Neural progenitor cell (in vitro differentiated cells): ENCODE measurements at regions not wholly inside any gene's neighbourhood (a gene's known extent, or its start where the extent isn't known, plus 50 kb on each side); places are given as distances from the start of the nearest gene placed in this dataset.

ENCODE experiments used
- DNase-seq: peaks from one replicate; pipeline ENCODE4 v3.0.0-alpha.2; 2016; ENCODE audit warnings: low spot score
- H2AFZ ChIP-seq: fragments of 200-600 bp; sonication (generic); replicated peaks from 2 replicates; pipeline ENCODE4 v1.6.1; 2016; ENCODE audit warnings: antibody characterized with exemption
- H3F3A ChIP-seq: fragments of 200-600 bp; sonication (generic); 2 replicates; pipeline ENCODE4 v1.6.1; 2016; ENCODE audit warnings: antibody characterized with exemption, low read depth
- H3K27ac ChIP-seq: fragments of 200-600 bp; sonication (generic); 2 replicates; pipeline ENCODE4 v1.5.1; 2016; ENCODE audit warnings: mild to moderate bottlenecking
- H3K27me3 ChIP-seq: fragments of 200-600 bp; sonication (generic); 2 replicates; pipeline ENCODE4 v1.6.1; 2016; ENCODE audit warnings: mild to moderate bottlenecking, moderate library complexity
- H3K36me3 ChIP-seq: fragments of 200-600 bp; sonication (generic); 2 replicates; pipeline ENCODE4 v1.5.1; 2016
- H3K4me1 ChIP-seq: fragments of 200-600 bp; sonication (generic); 2 replicates; pipeline ENCODE4 v1.6.1; 2016; ENCODE audit warnings: mixed run types
- H3K4me2 ChIP-seq: fragments of 200-600 bp; sonication (generic); 2 replicates; pipeline ENCODE4 v1.6.1; 2016
- H3K4me3 ChIP-seq: fragments of 200-600 bp; sonication (generic); 2 replicates; pipeline ENCODE4 v1.5.1; 2016
- H3K79me2 ChIP-seq: fragments of 200-600 bp; sonication (generic); 2 replicates; pipeline ENCODE4 v1.6.1; 2016; ENCODE audit warnings: low read depth
- H3K9ac ChIP-seq: fragments of 200-600 bp; sonication (generic); 2 replicates; pipeline ENCODE4 v1.6.1; 2016
- H3K9me3 ChIP-seq: fragments of 200-600 bp; sonication (generic); 2 replicates; pipeline ENCODE4 v1.5.1; 2016; ENCODE audit warnings: low read depth
- H4K20me1 ChIP-seq: fragments of 200-600 bp; sonication (generic); 2 replicates; pipeline ENCODE4 v1.6.1; 2016; ENCODE audit warnings: low read depth
- H3K27ac Mint-ChIP-seq: 3 replicates; pipeline ENCODE4 v1.8.0; 2021; ENCODE audit warnings: mixed read lengths
- H3K27me3 Mint-ChIP-seq: 2 replicates; pipeline ENCODE4 v1.8.0; 2022; ENCODE audit warnings: low read depth, mild to moderate bottlenecking, inconsistent platforms, moderate library complexity, mixed read lengths; ENCODE audit not compliant: insufficient read depth
- H3K36me3 Mint-ChIP-seq: 3 replicates; pipeline ENCODE4 v1.8.0; 2021; ENCODE audit warnings: mixed read lengths
- H3K4me1 Mint-ChIP-seq: 3 replicates; pipeline ENCODE4 v1.8.0; 2021; ENCODE audit warnings: mixed read lengths
- H3K4me3 Mint-ChIP-seq: 3 replicates; pipeline ENCODE4 v1.8.0; 2021; ENCODE audit warnings: mild to moderate bottlenecking, moderate library complexity, mixed read lengths
- H3K9me3 Mint-ChIP-seq: 3 replicates; pipeline ENCODE4 v1.8.0; 2020; ENCODE audit warnings: mixed read lengths
- EZH2 ChIP-seq: fragments of 200-600 bp; sonication (generic); IDR thresholded peaks from 2 replicates; pipeline ENCODE4 v1.6.1; 2017; ENCODE audit warnings: antibody characterized with exemption, mild to moderate bottlenecking, moderate library complexity
- EZH2phosphoT487 ChIP-seq: fragments of 200-600 bp; sonication (generic); IDR thresholded peaks from 2 replicates; pipeline ENCODE4 v1.6.1; 2017; ENCODE audit warnings: antibody characterized with exemption
- TF ChIP-seq, protein P1 (sequence below): fragments of 200-600 bp; sonication (generic); IDR thresholded peaks from 2 replicates; pipeline ENCODE4 v1.5.1; 2017; ENCODE audit warnings: antibody characterized with exemption, mild to moderate bottlenecking

DNA sequence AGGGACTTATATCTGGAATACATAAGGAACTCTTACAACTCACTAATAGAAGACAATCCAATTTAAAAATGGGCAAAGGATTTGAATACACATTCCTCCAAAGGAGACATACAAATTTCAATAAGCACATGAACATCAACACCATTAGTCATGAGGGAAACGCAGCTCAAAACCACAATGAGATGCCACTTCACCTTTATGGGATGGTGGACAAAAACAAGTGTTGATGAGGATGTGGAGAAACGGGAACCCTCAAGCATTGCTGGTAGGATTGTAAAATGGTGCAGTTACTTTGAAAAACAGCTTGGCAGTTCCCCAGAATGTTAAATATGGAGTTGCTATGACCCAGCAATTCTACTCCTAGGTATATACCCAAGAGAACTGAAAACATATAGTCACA, 72.7 kb upstream of the IER5L start:
- Histone ChIP-seq H3K4me1 (peaks cover 18% of the 10 kb centered on the region), H4K20me1 (no peaks in the 10 kb centered on the region), H3K9ac (no peak overlapping the region), H3K27me3 (no peaks in the 10 kb centered on the region), H3F3A (no peaks in the 10 kb centered on the region), H3K79me2 (no peaks in the 10 kb centered on the region), H2AFZ (no peak overlapping the region), H3K9me3 (no peaks in the 10 kb centered on the region), H3K4me2 (no peak overlapping the region), H3K4me3 (no peak overlapping the region), H3K27ac (no peak overlapping the region), H3K36me3 (no peaks in the 10 kb centered on the region)
- H3K4me1 Mint-ChIP-seq: peaks cover 40% of the 10 kb centered on the region
- H3K36me3 Mint-ChIP-seq: peaks cover 2% of the 10 kb centered on the region
- peaks cover 11% of the 10 kb centered on the region for H3K27me3 Mint-ChIP-seq
- no peak for DNase-seq
- H3K4me3 Mint-ChIP-seq: no peak overlapping the region
- H3K27ac Mint-ChIP-seq: no peak overlapping the region
- no peak for TF ChIP-seq EZH2
- TF ChIP-seq, protein P1, sequence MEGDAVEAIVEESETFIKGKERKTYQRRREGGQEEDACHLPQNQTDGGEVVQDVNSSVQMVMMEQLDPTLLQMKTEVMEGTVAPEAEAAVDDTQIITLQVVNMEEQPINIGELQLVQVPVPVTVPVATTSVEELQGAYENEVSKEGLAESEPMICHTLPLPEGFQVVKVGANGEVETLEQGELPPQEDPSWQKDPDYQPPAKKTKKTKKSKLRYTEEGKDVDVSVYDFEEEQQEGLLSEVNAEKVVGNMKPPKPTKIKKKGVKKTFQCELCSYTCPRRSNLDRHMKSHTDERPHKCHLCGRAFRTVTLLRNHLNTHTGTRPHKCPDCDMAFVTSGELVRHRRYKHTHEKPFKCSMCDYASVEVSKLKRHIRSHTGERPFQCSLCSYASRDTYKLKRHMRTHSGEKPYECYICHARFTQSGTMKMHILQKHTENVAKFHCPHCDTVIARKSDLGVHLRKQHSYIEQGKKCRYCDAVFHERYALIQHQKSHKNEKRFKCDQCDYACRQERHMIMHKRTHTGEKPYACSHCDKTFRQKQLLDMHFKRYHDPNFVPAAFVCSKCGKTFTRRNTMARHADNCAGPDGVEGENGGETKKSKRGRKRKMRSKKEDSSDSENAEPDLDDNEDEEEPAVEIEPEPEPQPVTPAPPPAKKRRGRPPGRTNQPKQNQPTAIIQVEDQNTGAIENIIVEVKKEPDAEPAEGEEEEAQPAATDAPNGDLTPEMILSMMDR: no peak
- H3K9me3 Mint-ChIP-seq: no peaks in the 10 kb centered on the region

DNA sequence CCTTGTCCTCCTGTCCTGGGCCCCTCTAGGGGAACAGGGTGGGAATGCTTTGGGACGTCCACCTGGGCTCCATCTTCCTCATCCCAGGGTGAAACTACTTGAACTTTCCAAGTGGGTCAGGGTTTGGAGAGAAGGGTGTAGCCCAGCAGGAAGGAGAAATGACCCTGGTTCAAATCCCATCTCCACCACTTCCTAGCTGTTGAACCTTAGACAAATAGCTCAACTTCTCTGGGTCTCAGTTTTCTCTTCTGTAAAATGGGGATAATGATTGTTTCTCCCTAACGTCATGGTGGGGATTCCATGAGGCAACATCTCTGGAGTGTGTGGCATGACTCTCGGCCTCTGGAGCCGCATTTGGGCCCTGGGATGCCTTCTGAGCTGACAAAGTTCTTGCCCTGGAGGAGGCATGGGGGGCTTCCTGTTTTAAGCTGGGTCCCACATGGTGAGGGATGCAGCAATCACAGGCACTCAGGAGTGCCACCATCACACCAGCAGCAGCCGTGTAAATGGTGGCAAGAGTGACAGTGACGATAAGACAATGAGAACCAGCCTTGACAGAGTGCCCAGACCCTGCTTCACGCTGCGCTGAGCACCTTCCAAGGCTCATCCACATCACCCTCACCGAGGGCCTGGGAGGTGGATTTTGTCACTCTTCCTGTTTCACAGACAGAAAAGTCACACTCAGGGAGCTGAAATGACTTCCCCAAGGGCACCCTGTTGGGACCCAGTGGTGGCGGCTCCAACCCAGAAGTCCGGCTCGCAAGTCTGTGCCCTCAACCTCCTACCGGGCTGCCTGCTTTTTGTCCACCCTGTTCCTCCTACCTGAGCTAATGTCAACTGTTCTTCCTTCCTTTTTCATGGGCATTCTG, 69.5 kb upstream of the IER5L start:
- no peaks in the 10 kb centered on the region for H3K79me2 ChIP-seq
- no peak overlapping the region for H3K9ac ChIP-seq
- TF ChIP-seq, protein P1: no peak
- TF ChIP-seq EZH2phosphoT487: no peak
- TF ChIP-seq EZH2: no peak
- H3F3A ChIP-seq: no peaks in the 10 kb centered on the region
- Mint-ChIP-seq H3K9me3 (no peaks in the 10 kb centered on the region), H3K27ac (peak overlapping the region; percentile 46), H3K4me1 (peaks cover 33% of the 10 kb centered on the region), H3K4me3 (no peak overlapping the region), H3K36me3 (peaks cover 2% of the 10 kb centered on the region), H3K27me3 (peaks cover 12% of the 10 kb centered on the region)
- no peak overlapping the region for H3K27ac ChIP-seq
- H2AFZ ChIP-seq: no peak overlapping the region
- H3K27me3 ChIP-seq: no peaks in the 10 kb centered on the region
- no peaks in the 10 kb centered on the region for H4K20me1 ChIP-seq
- H3K9me3 ChIP-seq: no peaks in the 10 kb centered on the region
- no peak for DNase-seq
- no peak overlapping the region for H3K4me2 ChIP-seq
- H3K4me3 ChIP-seq: no peak overlapping the region
- H3K36me3 ChIP-seq: no peaks in the 10 kb centered on the region
- no peaks in the 10 kb centered on the region for H3K4me1 ChIP-seq

DNA sequence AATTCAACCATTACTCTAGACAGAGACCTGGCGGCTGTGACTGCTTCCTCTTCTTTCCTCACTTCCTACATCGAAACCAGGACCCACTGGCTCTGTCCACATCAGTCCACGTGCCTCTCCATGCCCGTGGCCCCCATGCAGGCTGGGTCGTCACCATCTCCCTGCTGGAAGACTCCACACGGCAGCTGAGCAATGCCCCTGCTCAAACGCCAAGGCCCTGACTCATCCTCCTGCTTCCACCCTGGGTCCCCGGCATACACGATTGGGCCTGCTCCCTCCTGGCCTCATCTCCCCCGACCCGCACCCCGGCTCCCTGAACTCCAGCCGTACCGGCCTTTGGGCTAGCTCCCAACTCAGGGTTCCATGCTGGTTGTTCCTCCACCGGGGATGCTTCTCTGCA, 67.2 kb upstream of the IER5L start:
- TF ChIP-seq EZH2phosphoT487: no peak
- TF ChIP-seq, protein P1: no peak
- peaks cover 16% of the 10 kb centered on the region for H3K27me3 Mint-ChIP-seq
- no peaks in the 10 kb centered on the region for H3K27me3 ChIP-seq

More for the DNA sequence above, 67.2 kb upstream of the IER5L start:
- no peak for DNase-seq
- Mint-ChIP-seq H3K4me1 (peaks cover 34% of the 10 kb centered on the region), H3K27ac (no peak overlapping the region), H3K9me3 (no peaks in the 10 kb centered on the region), H3K36me3 (peaks cover 2% of the 10 kb centered on the region), H3K4me3 (no peak overlapping the region)
- Histone ChIP-seq H3K79me2 (no peaks in the 10 kb centered on the region), H4K20me1 (no peaks in the 10 kb centered on the region), H3K9ac (no peak overlapping the region), H3K36me3 (no peaks in the 10 kb centered on the region), H3K4me1 (no peaks in the 10 kb centered on the region), H3K4me3 (no peak overlapping the region), H3K4me2 (no peak overlapping the region), H3K9me3 (no peaks in the 10 kb centered on the region), H3F3A (peaks cover 3% of the 10 kb centered on the region), H3K27ac (no peak overlapping the region), H2AFZ (no peak overlapping the region)
